B cell (primary cell): ENCODE measurements at regions not wholly inside any gene's neighbourhood (a gene's known extent, or its start where the extent isn't known, plus 50 kb on each side); places are given as distances from the start of the nearest gene placed in this dataset.

Source experiments
- ATAC-seq: fragments of 200-7000 bp; cut with Tn5 transposase; one replicate; pipeline ENCODE4 v1.10.0; 2021; ENCODE audit warnings: low read depth, mild to moderate bottlenecking, moderate number of reproducible peaks, moderate library complexity
- CTCF ChIA-PET: fragments of 350-600 bp; sonication (Branson Sonifier 250); formaldehyde crosslinking; loops from one replicate; lab custom pipeline; 2021; ENCODE audit warnings: antibody characterized with exemption, inconsistent platforms; lab: Charles Lee
- POLR2A ChIA-PET: fragments of 350-600 bp; sonication (Branson Sonifier 250); formaldehyde crosslinking; loops from one replicate; lab custom pipeline; 2021; ENCODE audit warnings: antibody characterized with exemption; lab: Charles Lee
- DNase-seq: peaks from one replicate; pipeline ENCODE4 v3.0.0; 2013
- H2AFZ ChIP-seq: 2 replicates; pipeline ENCODE4 v1.6.1; 2012; ENCODE audit warnings: mild to moderate bottlenecking, low read depth, low read length; ENCODE audit not compliant: insufficient read depth, poor library complexity, severe bottlenecking
- H3K27ac ChIP-seq, 2 donors: 1 replicate in 1 of 2; 2 replicates in 1 of 2; pipeline ENCODE4 v1.5.1; 2012 to 2013; ENCODE audit warnings: low read length in 2 of 2, mild to moderate bottlenecking in 2 of 2, moderate library complexity in 1 of 2
- H3K27me3 ChIP-seq, 4 experiments: fragments of 200-600 bp in 1 of 4; sonication (generic) in 1 of 4; replicated peaks in 1 of 4; 1 replicate in 2 of 4; 2 replicates in 2 of 4; pipeline versions ENCODE4 v1.6.1 to v1.7.0; 2013 to 2016; ENCODE audit warnings: low read length in 3 of 4, mild to moderate bottlenecking in 2 of 4, mixed read lengths in 1 of 4, moderate library complexity in 1 of 4; ENCODE audit not compliant: insufficient read depth in 4 of 4, control insufficient read depth in 3 of 4; ENCODE audit errors: control extremely low read depth in 1 of 4
- H3K36me3 ChIP-seq, 2 experiments: replicated peaks in 1 of 2; 1 replicate in 1 of 2; 2 replicates in 1 of 2; pipeline versions ENCODE4 v1.6.1 to v1.7.1; 2013; ENCODE audit warnings: low read length in 1 of 2; ENCODE audit not compliant: insufficient read depth in 2 of 2, control insufficient read depth in 1 of 2; ENCODE audit errors: control extremely low read depth in 1 of 2, extremely low read depth in 1 of 2
- H3K4me1 ChIP-seq, 2 donors: fragments of 200-600 bp in 1 of 2; sonication (generic) in 1 of 2; 1 replicate in 1 of 2; 2 replicates in 1 of 2; pipeline versions ENCODE4 v1.5.1 to v1.6.1; 2013 to 2017; ENCODE audit warnings: low read length in 2 of 2; ENCODE audit not compliant: control insufficient read depth in 2 of 2, insufficient read depth in 2 of 2
- H3K4me2 ChIP-seq: replicated peaks from 2 replicates; pipeline ENCODE3; 2012; ENCODE audit warnings: mild to moderate bottlenecking, low read depth, low read length; ENCODE audit not compliant: poor library complexity, severe bottlenecking
- H3K4me3 ChIP-seq, 5 experiments: fragments of 200-600 bp in 1 of 5; sonication (generic) in 1 of 5; 1 replicate in 3 of 5; 2 replicates in 2 of 5; pipeline versions ENCODE4 v1.5.1 to v1.7.0; 2011 to 2016; ENCODE audit warnings: low read length in 4 of 5, mild to moderate bottlenecking in 4 of 5, low read depth in 2 of 5, control low read depth in 1 of 5, moderate library complexity in 1 of 5; ENCODE audit not compliant: insufficient read depth in 1 of 5; ENCODE audit errors: control extremely low read depth in 1 of 5, extremely low read depth in 1 of 5
- H3K79me2 ChIP-seq: fragments of 200-600 bp; sonication (generic); one replicate; pipeline ENCODE4 v1.6.0; 2016; ENCODE audit warnings: low read length; ENCODE audit not compliant: control insufficient read depth, insufficient read depth
- H3K9ac ChIP-seq: fragments of 200-600 bp; sonication (generic); 2 replicates; pipeline ENCODE4 v1.6.1; 2017; ENCODE audit warnings: mild to moderate bottlenecking, low read length, moderate library complexity
- H3K9me3 ChIP-seq, 3 donors: one replicate each; pipeline versions ENCODE4 v1.6.1 to v1.7.1; 2013; ENCODE audit warnings: low read length in 2 of 3; ENCODE audit not compliant: control insufficient read depth in 2 of 3, insufficient read depth in 1 of 3; ENCODE audit errors: control extremely low read depth in 1 of 3
- H4K20me1 ChIP-seq: 2 replicates; pipeline ENCODE4 v1.6.0; 2012; ENCODE audit warnings: mild to moderate bottlenecking, low read length; ENCODE audit not compliant: insufficient read depth, control insufficient read depth, poor library complexity, severe bottlenecking
- H3K27ac Mint-ChIP-seq: one replicate; pipeline ENCODE4 v1.8.0; 2021; ENCODE audit warnings: mixed read lengths
- H3K27me3 Mint-ChIP-seq: one replicate; pipeline ENCODE4 v1.8.0; 2021; ENCODE audit warnings: mixed read lengths
- H3K4me1 Mint-ChIP-seq: one replicate; pipeline ENCODE4 v1.8.0; 2021; ENCODE audit warnings: mixed read lengths
- H3K4me3 Mint-ChIP-seq: one replicate; pipeline ENCODE4 v1.8.0; 2021; ENCODE audit warnings: mixed read lengths
- H3K9me3 Mint-ChIP-seq: one replicate; pipeline ENCODE4 v1.8.0; 2022; ENCODE audit warnings: mixed read lengths; ENCODE audit not compliant: insufficient read depth
- CTCF ChIP-seq: fragments of 200-600 bp; IDR thresholded peaks from one replicate; pipeline ENCODE4 v1.8.0; 2022; ENCODE audit warnings: antibody characterized with exemption, mild to moderate bottlenecking
- EZH2 ChIP-seq: IDR thresholded peaks from 2 replicates; pipeline ENCODE4 v1.6.1; 2012; ENCODE audit warnings: borderline replicate concordance, low read depth, mild to moderate bottlenecking, moderate library complexity, low read length; ENCODE audit not compliant: insufficient read depth, poor library complexity, severe bottlenecking
- WGBS: methylation state at CpG from one replicate; pipeline ENCODE4 v1.1.5; 2013; ENCODE audit warnings: missing lambda C conversion rate; ENCODE audit not compliant: insufficient coverage; 5-methylcytosine and 5-hydroxymethylcytosine counted together
- intact Hi-C: fragments of 100-400 bp; cut with micrococcal nuclease; formaldehyde crosslinking; loops from one replicate; pipeline ENCODE4 v1.10.0; 2022

- Histone ChIP-seq H4K20me1 (no peaks in the 10 kb centered on the region), H3K79me2 (no peaks in the 10 kb centered on the region), H3K36me3 (no peaks in the 10 kb centered on the region), H2AFZ (no peak overlapping the region), H3K9ac (no peak overlapping the region), H3K4me1 (no peaks in the 10 kb centered on the region), H3K27me3 (no peaks in the 10 kb centered on the region), H3K9me3 (peaks cover 0 to 1% (median 0%) of the 10 kb centered on the region in 3 donors), H3K27ac (no peak overlapping the region), H3K4me2 (no peak overlapping the region), H3K4me3 (no peak overlapping the region)
- H3K4me1 Mint-ChIP-seq = no peaks in the 10 kb centered on the region
- no CpG with 5 or more reads among the region's 2 CpGs for WGBS
- no peak for TF ChIP-seq CTCF
- TF ChIP-seq EZH2 = no peak
- ChIA-PET POLR2A (no interaction called here), CTCF (no interaction called here)
- H3K9me3 Mint-ChIP-seq = no peaks in the 10 kb centered on the region
- DNase-seq (no peak), ATAC-seq (no peak)
- H3K27me3 Mint-ChIP-seq = no peaks in the 10 kb centered on the region
- intact Hi-C loops = no loop called here
- no peak overlapping the region for H3K4me3 Mint-ChIP-seq
- H3K27ac Mint-ChIP-seq = no peak overlapping the region
Observed at GRCh38 chr4:133647206-133647605, 498.1 kb downstream of the PCDH10 start.

GRCh38 chr4:133641191-133641590, 492.1 kb downstream of the PCDH10 start:
- Mint-ChIP-seq H3K27me3 (no peaks in the 10 kb centered on the region), H3K4me3 (no peak overlapping the region), H3K4me1 (no peaks in the 10 kb centered on the region), H3K9me3 (no peaks in the 10 kb centered on the region), H3K27ac (no peak overlapping the region)
- Histone ChIP-seq H3K79me2 (no peaks in the 10 kb centered on the region), H3K36me3 (no peaks in the 10 kb centered on the region), H3K9me3 (no peaks in the 10 kb centered on the region), H3K27ac (no peak overlapping the region), H4K20me1 (no peaks in the 10 kb centered on the region), H3K27me3 (no peaks in the 10 kb centered on the region), H3K4me3 (no peak overlapping the region), H3K4me1 (no peaks in the 10 kb centered on the region), H3K4me2 (no peak overlapping the region), H2AFZ (no peak overlapping the region), H3K9ac (no peak overlapping the region)
- WGBS = 100% methylated on average over 1 of the region's 2 CpGs
- DNase-seq (no peak), ATAC-seq (no peak)
- TF ChIP-seq EZH2 (no peak), CTCF (no peak)
- ChIA-PET CTCF (no interaction called here), POLR2A (no interaction called here)
- intact Hi-C loops = no loop called here
